GM12878 (cell line): ENCODE measurements at regions not wholly inside any gene's neighbourhood (a gene's known extent, or its start where the extent isn't known, plus 50 kb on each side); places are given as distances from the start of the nearest gene placed in this dataset.

Experiments used
- ATAC-seq: fragments of 200-7000 bp; cut with Tn5 transposase; 3 replicates; pipeline ENCODE4 v1.9.1; 2020; ENCODE audit warnings: mild to moderate bottlenecking, moderate library complexity
- BruUV-seq: library from RNA; stranded (reverse); fragments of 400-500 nt; replicated peaks from 2 replicates; lab custom pipeline; 2021; lab: Mats Ljungman, UMichigan
- CTCF ChIA-PET: fragments of 300-600 bp; sonication (Branson Sonifier 250); formaldehyde crosslinking; extraction: SDS; loops from one replicate; lab custom pipeline; 2021; ENCODE audit warnings: inconsistent platforms; lab: Yijun Ruan, JAX
- POLR2A ChIA-PET: fragments of 350-600 bp; formaldehyde crosslinking; extraction: SDS; loops from one replicate; lab custom pipeline; 2021; ENCODE audit warnings: inconsistent platforms; lab: Charles Lee
- RAD21 ChIA-PET: fragments of 300-600 bp; sonication (Branson Sonifier 250); formaldehyde crosslinking; loops from one replicate; lab custom pipeline; 2023; ENCODE audit warnings: antibody characterized with exemption; ENCODE audit not compliant: unreplicated experiment; lab: Charles Lee
- SMC1A ChIA-PET: fragments of 300-600 bp; sonication (Branson Sonifier 250); formaldehyde crosslinking; loops from one replicate; lab custom pipeline; 2023; ENCODE audit not compliant: unreplicated experiment, uncharacterized antibody; lab: Charles Lee
- DNase-seq: peaks from one replicate; pipeline ENCODE4 v3.0.0-alpha.2; 2011; ENCODE audit warnings: low read depth, low spot score
- FAIRE-seq: peaks from 3 replicates; lab custom pipeline; 2011; peaks lifted over from hg19 to GRCh38; lab: Jason Lieb, UNC
- H2AFZ ChIP-seq: 2 replicates; pipeline ENCODE4 v1.6.0; 2011; ENCODE audit warnings: low read depth, low read length, control low read depth; ENCODE audit not compliant: control insufficient read depth
- H3K27ac ChIP-seq: 2 replicates; pipeline ENCODE4 v1.5.1; 2011; ENCODE audit warnings: control low read depth; ENCODE audit not compliant: control insufficient read depth, insufficient read depth
- H3K27me3 ChIP-seq, 2 experiments: replicated peaks in 1 of 2; 2 replicates each; pipeline versions ENCODE4 v1.6.0 to v1.6.1; 2011; ENCODE audit warnings: low read length in 1 of 2; ENCODE audit not compliant: control insufficient read depth in 2 of 2, insufficient read depth in 2 of 2
- H3K36me3 ChIP-seq, 2 experiments: 2 replicates each; pipeline ENCODE4 v1.5.1; 2011; ENCODE audit warnings: low read length in 1 of 2; ENCODE audit not compliant: control insufficient read depth in 2 of 2, insufficient read depth in 2 of 2
- H3K4me1 ChIP-seq: 2 replicates; pipeline ENCODE4 v1.6.1; 2011; ENCODE audit warnings: mild to moderate bottlenecking, low read length, moderate library complexity, mixed read lengths; ENCODE audit not compliant: control insufficient read depth, insufficient read depth
- H3K4me2 ChIP-seq: 2 replicates; pipeline ENCODE4 v1.6.0; 2011; ENCODE audit warnings: control low read depth; ENCODE audit not compliant: control insufficient read depth, insufficient read depth
- H3K4me3 ChIP-seq: fragments of 200-600 bp; sonication (generic); 2 replicates; pipeline ENCODE4 v1.5.1; 2016
- H3K79me2 ChIP-seq: 2 replicates; pipeline ENCODE4 v1.6.0; 2011; ENCODE audit warnings: low read length; ENCODE audit not compliant: control insufficient read depth, insufficient read depth
- H3K9ac ChIP-seq: 2 replicates; pipeline ENCODE4 v1.8.0; 2011; ENCODE audit warnings: low read length, control low read depth, mixed read lengths; ENCODE audit not compliant: control insufficient read depth, insufficient read depth
- H3K9me3 ChIP-seq: replicated peaks from 3 replicates; pipeline ENCODE4 v1.5.1; 2011; ENCODE audit warnings: mild to moderate bottlenecking, low read length; ENCODE audit not compliant: control insufficient read depth, insufficient read depth
- H4K20me1 ChIP-seq: 2 replicates; pipeline ENCODE4 v1.6.0; 2011; ENCODE audit not compliant: control insufficient read depth, insufficient read depth
- CBFB ChIP-seq: IDR thresholded peaks from 2 replicates; pipeline ENCODE4 v1.6.1; 2016; ENCODE audit warnings: antibody characterized with exemption, low read depth
- JUNB ChIP-seq: IDR thresholded peaks from 2 replicates; pipeline ENCODE4 v1.6.1; 2016; ENCODE audit warnings: antibody characterized with exemption, mild to moderate bottlenecking
- KLF5 ChIP-seq: fragments of 450-650 bp; IDR thresholded peaks from 2 replicates; pipeline ENCODE4 v1.6.1; 2014; ENCODE audit warnings: mild to moderate bottlenecking; ENCODE audit not compliant: partially characterized antibody
- MXI1 ChIP-seq: fragments of 150-350 bp; IDR thresholded peaks from 2 replicates; pipeline ENCODE4 v1.6.1; 2011; ENCODE audit warnings: low read depth, mild to moderate bottlenecking, inconsistent platforms, low read length, improper control_type of control experiment
- NBN ChIP-seq: fragments of 450-650 bp; IDR thresholded peaks from 2 replicates; pipeline ENCODE4 v1.6.1; 2016
- NFXL1 ChIP-seq: fragments of 450-650 bp; IDR thresholded peaks from 2 replicates; pipeline ENCODE4 v1.6.1; 2017; ENCODE audit warnings: antibody characterized with exemption, mild to moderate bottlenecking, borderline replicate concordance
- SUZ12 ChIP-seq: fragments of 200-600 bp; sonication (generic); IDR thresholded peaks from one replicate; pipeline ENCODE4 v1.6.1; 2018; ENCODE audit warnings: antibody characterized with exemption, mild to moderate bottlenecking; ENCODE audit not compliant: unreplicated experiment
- ZBED1 ChIP-seq: IDR thresholded peaks from 2 replicates; pipeline ENCODE4 v1.6.1; 2016; ENCODE audit warnings: borderline replicate concordance
- ZNF217 ChIP-seq: fragments of 450-650 bp; IDR thresholded peaks from 2 replicates; pipeline ENCODE4 v1.6.1; 2017; ENCODE audit warnings: antibody characterized with exemption, mild to moderate bottlenecking
- WGBS: methylation state at CpG from one replicate; pipeline ENCODE4 v1.1.6; 2016; ENCODE audit warnings: low lambda C conversion rate; ENCODE audit not compliant: insufficient replicate concordance, insufficient coverage; ENCODE audit errors: missing lambda C conversion rate; 5-methylcytosine and 5-hydroxymethylcytosine counted together
- in situ Hi-C: fragments of 300-500 bp; cut with MboI; formaldehyde crosslinking; loops from 9 replicates; pipeline ENCODE4 v1.14.3; 2018; ENCODE audit warnings: mixed read lengths
- intact Hi-C: fragments of 100-400 bp; cut with micrococcal nuclease; formaldehyde crosslinking; loops from one replicate; pipeline ENCODE4 v1.14.2; 2022; ENCODE audit not compliant: unreplicated experiment
- TF ChIP-seq, protein P1 (sequence below): fragments of 450-650 bp; IDR thresholded peaks from 2 replicates; pipeline ENCODE4 v1.6.1; 2017; ENCODE audit warnings: mild to moderate bottlenecking, moderate library complexity
- TF ChIP-seq, protein P2 (sequence below): IDR thresholded peaks from 2 replicates; pipeline ENCODE4 v1.6.1; 2012; ENCODE audit warnings: low read length, inconsistent platforms
- TF ChIP-seq, protein P3 (sequence below): fragments of 450-650 bp; IDR thresholded peaks from 2 replicates; pipeline ENCODE4 v1.6.1; 2017; ENCODE audit warnings: antibody characterized with exemption, mild to moderate bottlenecking, moderate library complexity
- TF ChIP-seq, protein P4 (sequence below): fragments of 150-350 bp; IDR thresholded peaks from 2 replicates; pipeline ENCODE4 v1.6.1; 2014; ENCODE audit warnings: mild to moderate bottlenecking, low read depth, low read length
- TF ChIP-seq, protein P5 (sequence below): fragments of 450-650 bp; IDR thresholded peaks from 2 replicates; pipeline ENCODE4 v1.6.1; 2017; ENCODE audit warnings: mild to moderate bottlenecking, low read depth, inconsistent platforms; ENCODE audit not compliant: poor library complexity, severe bottlenecking

DNA sequence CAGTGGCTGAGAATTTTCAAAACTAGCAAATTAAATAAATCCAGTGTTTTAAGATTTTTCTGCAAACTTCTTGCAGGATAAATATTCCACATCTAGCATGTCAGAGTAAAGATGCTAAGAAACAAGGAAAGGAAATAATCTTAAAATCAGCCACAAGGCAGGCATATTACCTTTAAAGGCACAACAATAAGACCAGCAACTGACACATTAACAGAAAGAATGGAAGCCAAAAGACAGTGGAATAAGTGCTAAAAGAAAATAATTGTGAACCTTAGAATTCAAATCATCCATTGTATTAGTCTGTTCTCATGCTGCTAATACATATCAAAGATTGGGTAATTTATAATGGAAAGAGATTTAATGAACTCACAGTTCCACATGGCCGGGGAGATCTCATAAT lies 132.4 kb downstream of the FAR1 start:
- SMC1A ChIA-PET = no interaction called here
- H3K4me2 ChIP-seq = no peak overlapping the region
- H3K36me3 ChIP-seq = no peaks in the 10 kb centered on the region
- no peak for FAIRE-seq
- no peaks in the 10 kb centered on the region for H4K20me1 ChIP-seq
- no peak overlapping the region for H3K4me3 ChIP-seq
- intact Hi-C loops (no loop called here), in situ Hi-C loops (no loop called here)
- no peaks in the 10 kb centered on the region for H3K27me3 ChIP-seq
- CTCF ChIA-PET = no interaction called here
- RAD21 ChIA-PET = no interaction called here
- DNase-seq = no peak
- no peak for TF ChIP-seq KLF5
- TF ChIP-seq, protein P1, sequence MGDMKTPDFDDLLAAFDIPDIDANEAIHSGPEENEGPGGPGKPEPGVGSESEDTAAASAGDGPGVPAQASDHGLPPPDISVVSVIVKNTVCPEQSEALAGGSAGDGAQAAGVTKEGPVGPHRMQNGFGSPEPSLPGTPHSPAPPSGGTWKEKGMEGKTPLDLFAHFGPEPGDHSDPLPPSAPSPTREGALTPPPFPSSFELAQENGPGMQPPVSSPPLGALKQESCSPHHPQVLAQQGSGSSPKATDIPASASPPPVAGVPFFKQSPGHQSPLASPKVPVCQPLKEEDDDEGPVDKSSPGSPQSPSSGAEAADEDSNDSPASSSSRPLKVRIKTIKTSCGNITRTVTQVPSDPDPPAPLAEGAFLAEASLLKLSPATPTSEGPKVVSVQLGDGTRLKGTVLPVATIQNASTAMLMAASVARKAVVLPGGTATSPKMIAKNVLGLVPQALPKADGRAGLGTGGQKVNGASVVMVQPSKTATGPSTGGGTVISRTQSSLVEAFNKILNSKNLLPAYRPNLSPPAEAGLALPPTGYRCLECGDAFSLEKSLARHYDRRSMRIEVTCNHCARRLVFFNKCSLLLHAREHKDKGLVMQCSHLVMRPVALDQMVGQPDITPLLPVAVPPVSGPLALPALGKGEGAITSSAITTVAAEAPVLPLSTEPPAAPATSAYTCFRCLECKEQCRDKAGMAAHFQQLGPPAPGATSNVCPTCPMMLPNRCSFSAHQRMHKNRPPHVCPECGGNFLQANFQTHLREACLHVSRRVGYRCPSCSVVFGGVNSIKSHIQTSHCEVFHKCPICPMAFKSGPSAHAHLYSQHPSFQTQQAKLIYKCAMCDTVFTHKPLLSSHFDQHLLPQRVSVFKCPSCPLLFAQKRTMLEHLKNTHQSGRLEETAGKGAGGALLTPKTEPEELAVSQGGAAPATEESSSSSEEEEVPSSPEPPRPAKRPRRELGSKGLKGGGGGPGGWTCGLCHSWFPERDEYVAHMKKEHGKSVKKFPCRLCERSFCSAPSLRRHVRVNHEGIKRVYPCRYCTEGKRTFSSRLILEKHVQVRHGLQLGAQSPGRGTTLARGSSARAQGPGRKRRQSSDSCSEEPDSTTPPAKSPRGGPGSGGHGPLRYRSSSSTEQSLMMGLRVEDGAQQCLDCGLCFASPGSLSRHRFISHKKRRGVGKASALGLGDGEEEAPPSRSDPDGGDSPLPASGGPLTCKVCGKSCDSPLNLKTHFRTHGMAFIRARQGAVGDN = no peak
- TF ChIP-seq, protein P2, sequence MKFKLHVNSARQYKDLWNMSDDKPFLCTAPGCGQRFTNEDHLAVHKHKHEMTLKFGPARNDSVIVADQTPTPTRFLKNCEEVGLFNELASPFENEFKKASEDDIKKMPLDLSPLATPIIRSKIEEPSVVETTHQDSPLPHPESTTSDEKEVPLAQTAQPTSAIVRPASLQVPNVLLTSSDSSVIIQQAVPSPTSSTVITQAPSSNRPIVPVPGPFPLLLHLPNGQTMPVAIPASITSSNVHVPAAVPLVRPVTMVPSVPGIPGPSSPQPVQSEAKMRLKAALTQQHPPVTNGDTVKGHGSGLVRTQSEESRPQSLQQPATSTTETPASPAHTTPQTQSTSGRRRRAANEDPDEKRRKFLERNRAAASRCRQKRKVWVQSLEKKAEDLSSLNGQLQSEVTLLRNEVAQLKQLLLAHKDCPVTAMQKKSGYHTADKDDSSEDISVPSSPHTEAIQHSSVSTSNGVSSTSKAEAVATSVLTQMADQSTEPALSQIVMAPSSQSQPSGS = no peak
- no peak for TF ChIP-seq NBN
- TF ChIP-seq NFXL1 = no peak
- TF ChIP-seq, protein P3, sequence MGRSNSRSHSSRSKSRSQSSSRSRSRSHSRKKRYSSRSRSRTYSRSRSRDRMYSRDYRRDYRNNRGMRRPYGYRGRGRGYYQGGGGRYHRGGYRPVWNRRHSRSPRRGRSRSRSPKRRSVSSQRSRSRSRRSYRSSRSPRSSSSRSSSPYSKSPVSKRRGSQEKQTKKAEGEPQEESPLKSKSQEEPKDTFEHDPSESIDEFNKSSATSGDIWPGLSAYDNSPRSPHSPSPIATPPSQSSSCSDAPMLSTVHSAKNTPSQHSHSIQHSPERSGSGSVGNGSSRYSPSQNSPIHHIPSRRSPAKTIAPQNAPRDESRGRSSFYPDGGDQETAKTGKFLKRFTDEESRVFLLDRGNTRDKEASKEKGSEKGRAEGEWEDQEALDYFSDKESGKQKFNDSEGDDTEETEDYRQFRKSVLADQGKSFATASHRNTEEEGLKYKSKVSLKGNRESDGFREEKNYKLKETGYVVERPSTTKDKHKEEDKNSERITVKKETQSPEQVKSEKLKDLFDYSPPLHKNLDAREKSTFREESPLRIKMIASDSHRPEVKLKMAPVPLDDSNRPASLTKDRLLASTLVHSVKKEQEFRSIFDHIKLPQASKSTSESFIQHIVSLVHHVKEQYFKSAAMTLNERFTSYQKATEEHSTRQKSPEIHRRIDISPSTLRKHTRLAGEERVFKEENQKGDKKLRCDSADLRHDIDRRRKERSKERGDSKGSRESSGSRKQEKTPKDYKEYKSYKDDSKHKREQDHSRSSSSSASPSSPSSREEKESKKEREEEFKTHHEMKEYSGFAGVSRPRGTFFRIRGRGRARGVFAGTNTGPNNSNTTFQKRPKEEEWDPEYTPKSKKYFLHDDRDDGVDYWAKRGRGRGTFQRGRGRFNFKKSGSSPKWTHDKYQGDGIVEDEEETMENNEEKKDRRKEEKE = no peak
- TF ChIP-seq MXI1 = no peak
- TF ChIP-seq, protein P4, sequence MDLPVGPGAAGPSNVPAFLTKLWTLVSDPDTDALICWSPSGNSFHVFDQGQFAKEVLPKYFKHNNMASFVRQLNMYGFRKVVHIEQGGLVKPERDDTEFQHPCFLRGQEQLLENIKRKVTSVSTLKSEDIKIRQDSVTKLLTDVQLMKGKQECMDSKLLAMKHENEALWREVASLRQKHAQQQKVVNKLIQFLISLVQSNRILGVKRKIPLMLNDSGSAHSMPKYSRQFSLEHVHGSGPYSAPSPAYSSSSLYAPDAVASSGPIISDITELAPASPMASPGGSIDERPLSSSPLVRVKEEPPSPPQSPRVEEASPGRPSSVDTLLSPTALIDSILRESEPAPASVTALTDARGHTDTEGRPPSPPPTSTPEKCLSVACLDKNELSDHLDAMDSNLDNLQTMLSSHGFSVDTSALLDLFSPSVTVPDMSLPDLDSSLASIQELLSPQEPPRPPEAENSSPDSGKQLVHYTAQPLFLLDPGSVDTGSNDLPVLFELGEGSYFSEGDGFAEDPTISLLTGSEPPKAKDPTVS = no peak
- no peak for TF ChIP-seq CBFB
- no peak for TF ChIP-seq ZNF217
- no peak for TF ChIP-seq JUNB
- TF ChIP-seq SUZ12 = no peak
- TF ChIP-seq, protein P5, sequence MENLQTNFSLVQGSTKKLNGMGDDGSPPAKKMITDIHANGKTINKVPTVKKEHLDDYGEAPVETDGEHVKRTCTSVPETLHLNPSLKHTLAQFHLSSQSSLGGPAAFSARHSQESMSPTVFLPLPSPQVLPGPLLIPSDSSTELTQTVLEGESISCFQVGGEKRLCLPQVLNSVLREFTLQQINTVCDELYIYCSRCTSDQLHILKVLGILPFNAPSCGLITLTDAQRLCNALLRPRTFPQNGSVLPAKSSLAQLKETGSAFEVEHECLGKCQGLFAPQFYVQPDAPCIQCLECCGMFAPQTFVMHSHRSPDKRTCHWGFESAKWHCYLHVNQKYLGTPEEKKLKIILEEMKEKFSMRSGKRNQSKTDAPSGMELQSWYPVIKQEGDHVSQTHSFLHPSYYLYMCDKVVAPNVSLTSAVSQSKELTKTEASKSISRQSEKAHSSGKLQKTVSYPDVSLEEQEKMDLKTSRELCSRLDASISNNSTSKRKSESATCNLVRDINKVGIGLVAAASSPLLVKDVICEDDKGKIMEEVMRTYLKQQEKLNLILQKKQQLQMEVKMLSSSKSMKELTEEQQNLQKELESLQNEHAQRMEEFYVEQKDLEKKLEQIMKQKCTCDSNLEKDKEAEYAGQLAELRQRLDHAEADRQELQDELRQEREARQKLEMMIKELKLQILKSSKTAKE = no peak
- no peak for TF ChIP-seq ZBED1
- 30% methylated on average over 1 of the region's 1 CpG for WGBS
- POLR2A ChIA-PET = no interaction called here
- ATAC-seq = no peak
- no peak overlapping the region for H2AFZ ChIP-seq
- no peaks in the 10 kb centered on the region for H3K4me1 ChIP-seq
- H3K9me3 ChIP-seq = no peaks in the 10 kb centered on the region
- H3K79me2 ChIP-seq = no peaks in the 10 kb centered on the region
- no peak overlapping the region for H3K27ac ChIP-seq
- BruUV-seq = no TSS peak
- H3K9ac ChIP-seq = no peak overlapping the region
